ENCODE measurements at regions not wholly inside any gene's neighbourhood (a gene's known extent, or its start where the extent isn't known, plus 50 kb on each side); places are given as distances from the start of the nearest gene placed in this dataset.

DNA sequence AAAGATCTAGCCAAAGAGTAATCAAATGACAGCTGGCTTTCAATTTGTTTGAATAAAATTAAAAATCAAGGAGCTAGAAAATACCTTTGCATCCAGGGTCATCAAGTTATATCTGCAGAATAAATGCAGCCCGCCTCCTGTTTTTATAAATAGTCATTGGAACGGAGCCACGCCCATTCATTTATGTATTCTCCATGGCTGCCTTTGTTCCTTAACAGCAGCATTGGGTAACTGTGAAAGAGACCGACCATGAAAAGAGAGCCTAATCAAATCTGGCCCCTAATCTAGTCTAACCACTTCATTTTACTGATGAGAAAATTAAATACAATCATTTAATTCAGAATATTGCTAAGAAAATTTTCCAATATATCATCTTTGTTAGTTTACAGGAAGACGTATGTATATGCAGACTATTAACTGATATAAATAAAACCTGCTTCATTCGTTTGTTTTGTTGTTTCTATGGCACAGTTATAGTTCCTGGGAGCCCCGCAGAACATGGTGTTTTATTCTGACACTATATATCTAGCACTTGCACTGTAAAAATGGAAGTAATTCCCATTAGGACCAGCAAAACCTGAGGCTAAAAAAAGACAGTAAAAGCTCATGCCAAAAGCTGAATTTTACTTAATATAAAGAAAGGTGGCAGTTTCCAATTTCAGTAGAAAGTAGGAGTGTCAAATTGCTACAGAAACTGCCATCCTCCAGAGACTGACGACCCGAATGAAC lies 111.8 kb upstream of the PALMD start:
- no peak overlapping the region for H3K4me3 ChIP-seq
- intact Hi-C loops (cut with DNase I), result no loop called here
- H3K36me3 ChIP-seq, result no peaks in the 10 kb centered on the region
- no peak for DNase-seq (ENCODE audit: low spot score in 2 of 2)
- H3K9me3 ChIP-seq, result no peaks in the 10 kb centered on the region
- H3K27ac ChIP-seq, result no peak overlapping the region
- no peaks in the 10 kb centered on the region for H3K27me3 ChIP-seq
- H3K4me1 ChIP-seq, result no peaks in the 10 kb centered on the region
- TF ChIP-seq, protein P1, sequence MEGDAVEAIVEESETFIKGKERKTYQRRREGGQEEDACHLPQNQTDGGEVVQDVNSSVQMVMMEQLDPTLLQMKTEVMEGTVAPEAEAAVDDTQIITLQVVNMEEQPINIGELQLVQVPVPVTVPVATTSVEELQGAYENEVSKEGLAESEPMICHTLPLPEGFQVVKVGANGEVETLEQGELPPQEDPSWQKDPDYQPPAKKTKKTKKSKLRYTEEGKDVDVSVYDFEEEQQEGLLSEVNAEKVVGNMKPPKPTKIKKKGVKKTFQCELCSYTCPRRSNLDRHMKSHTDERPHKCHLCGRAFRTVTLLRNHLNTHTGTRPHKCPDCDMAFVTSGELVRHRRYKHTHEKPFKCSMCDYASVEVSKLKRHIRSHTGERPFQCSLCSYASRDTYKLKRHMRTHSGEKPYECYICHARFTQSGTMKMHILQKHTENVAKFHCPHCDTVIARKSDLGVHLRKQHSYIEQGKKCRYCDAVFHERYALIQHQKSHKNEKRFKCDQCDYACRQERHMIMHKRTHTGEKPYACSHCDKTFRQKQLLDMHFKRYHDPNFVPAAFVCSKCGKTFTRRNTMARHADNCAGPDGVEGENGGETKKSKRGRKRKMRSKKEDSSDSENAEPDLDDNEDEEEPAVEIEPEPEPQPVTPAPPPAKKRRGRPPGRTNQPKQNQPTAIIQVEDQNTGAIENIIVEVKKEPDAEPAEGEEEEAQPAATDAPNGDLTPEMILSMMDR (IDR thresholded peaks at IDR 0.05), result no peak

DNA sequence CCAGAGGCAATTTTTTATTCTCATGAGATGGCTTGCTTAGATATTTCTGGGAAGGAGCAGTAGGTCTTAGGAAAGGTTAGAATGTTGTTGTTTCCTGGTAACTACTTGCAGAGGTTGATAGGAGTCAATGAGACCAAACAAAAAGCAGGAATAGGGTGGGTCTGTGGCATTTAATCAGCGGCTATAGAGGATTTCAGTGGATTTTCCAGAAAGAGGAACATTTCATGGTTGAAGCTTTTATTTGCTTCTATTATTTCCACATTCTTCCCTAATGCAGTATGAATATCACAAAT lies 111.3 kb upstream of the PALMD start:
- no peak overlapping the region for H3K4me3 ChIP-seq

DNA sequence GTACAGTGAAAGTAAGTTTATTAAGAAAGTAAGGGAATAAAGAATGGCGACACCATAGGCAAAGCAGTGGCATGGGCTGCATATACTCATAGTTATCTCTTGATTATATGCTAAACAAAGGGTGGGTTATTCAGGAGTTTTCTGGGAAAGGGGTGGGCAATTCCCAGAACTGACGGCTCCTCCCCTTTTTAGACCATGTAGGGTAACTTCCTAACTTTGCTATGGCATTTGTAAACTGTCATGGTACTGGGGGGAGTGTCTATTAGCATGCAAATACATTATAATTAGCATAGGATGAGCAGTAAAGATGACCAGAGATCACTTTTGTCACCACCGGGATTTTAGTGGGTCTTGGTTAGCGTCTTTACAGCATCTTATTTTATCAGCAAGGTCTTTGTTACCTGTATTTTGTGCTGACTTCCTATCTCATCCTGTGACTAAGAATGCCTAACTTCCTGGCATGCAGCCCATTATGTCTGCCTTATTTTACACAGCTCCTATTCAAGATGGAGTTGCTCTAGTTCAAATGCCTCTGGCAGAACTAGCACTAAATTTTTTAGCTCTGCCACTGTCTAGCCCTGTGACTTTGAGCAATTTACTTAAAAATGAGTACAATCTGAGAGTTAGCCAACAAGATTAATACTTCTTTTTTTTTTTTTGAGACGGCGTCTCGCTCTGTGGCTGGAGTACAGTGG lies 110.3 kb upstream of the PALMD start:
- Histone ChIP-seq H3K4me3 (no peak overlapping the region), H3K36me3 (no peaks in the 10 kb centered on the region), H3K27me3 (no peaks in the 10 kb centered on the region), H3K27ac (no peak overlapping the region), H3K4me1 (no peaks in the 10 kb centered on the region), H3K9me3 (no peaks in the 10 kb centered on the region)
- TF ChIP-seq, protein P1 (IDR thresholded peaks at IDR 0.05), result no peak
- intact Hi-C loops (cut with DNase I), result no loop called here
- DNase-seq (ENCODE audit: low spot score in 2 of 2), result no peak

More for the DNA sequence above, 111.3 kb upstream of the PALMD start:
- Histone ChIP-seq H3K9me3 (no peaks in the 10 kb centered on the region), H3K27me3 (no peaks in the 10 kb centered on the region), H3K27ac (no peak overlapping the region), H3K4me1 (no peaks in the 10 kb centered on the region), H3K36me3 (no peaks in the 10 kb centered on the region)
- intact Hi-C loops (cut with DNase I), result no loop called here
- TF ChIP-seq, protein P1 (IDR thresholded peaks at IDR 0.05), result no peak
- no peak for DNase-seq (ENCODE audit: low spot score in 2 of 2)

DNA sequence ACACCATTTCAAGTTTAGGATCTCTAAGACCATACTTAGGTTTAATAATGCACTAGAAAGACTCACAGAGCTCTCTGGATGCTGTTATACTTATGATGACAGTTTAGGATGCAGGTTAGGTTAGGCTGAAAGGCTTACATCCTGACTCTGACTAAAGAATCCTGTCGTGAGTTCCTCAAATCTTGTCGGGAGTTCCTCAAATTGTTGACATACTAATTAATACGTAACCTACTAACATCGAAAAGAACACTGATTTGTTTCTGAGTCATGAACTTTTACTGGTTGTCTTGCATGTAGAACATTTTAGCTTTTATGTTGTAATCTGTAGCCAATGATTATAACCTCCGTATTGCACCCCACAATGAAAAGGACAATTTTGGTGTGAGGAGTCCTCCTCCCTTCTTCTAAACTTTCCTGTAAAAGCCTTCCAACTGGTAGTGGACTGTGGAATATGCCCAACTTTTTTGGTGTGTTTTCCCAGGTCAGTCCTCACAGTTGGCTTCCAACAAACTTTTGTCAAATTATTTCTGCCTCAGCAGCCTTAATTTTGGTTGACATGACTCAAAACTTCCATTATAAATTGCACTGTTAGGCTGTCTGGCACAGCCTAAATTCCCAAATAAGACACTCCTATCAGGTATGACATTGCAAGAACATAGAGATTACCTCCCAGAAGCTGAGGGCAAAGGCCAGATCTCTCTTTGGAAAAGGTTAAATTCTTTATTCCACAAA lies 107.9 kb upstream of the PALMD start:
- DNase-seq (ENCODE audit: low spot score in 2 of 2), result no peak
- no peaks in the 10 kb centered on the region for H3K4me1 ChIP-seq
- TF ChIP-seq, protein P1 (IDR thresholded peaks at IDR 0.05), result no peak
- H3K4me3 ChIP-seq, result no peak overlapping the region
- H3K9me3 ChIP-seq, result no peaks in the 10 kb centered on the region
- intact Hi-C loops (cut with DNase I), result no loop called here
- H3K27me3 ChIP-seq, result no peaks in the 10 kb centered on the region
- H3K27ac ChIP-seq, result no peak overlapping the region
- H3K36me3 ChIP-seq, result no peaks in the 10 kb centered on the region

DNA sequence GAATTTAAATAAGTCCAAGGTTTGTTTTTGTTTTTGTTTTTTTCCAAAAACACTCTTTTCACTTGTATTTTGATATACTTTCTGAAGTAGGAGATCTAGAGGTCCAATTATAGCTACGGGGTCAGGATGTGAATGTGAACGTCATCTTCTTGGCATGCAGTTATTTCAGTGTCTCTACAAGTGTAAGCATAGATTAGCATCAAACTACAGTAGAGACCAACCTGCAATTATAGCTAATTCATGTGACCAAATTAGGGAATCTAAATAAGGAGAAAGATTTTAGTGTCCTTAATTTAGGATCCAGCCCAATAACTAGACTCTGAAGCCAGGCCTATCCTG lies 107.3 kb upstream of the PALMD start:
- intact Hi-C loops (cut with DNase I), result no loop called here
- no peak for DNase-seq (ENCODE audit: low spot score in 2 of 2)
- Histone ChIP-seq H3K27me3 (no peaks in the 10 kb centered on the region), H3K4me3 (no peak overlapping the region), H3K9me3 (no peaks in the 10 kb centered on the region), H3K36me3 (no peaks in the 10 kb centered on the region), H3K27ac (no peak overlapping the region), H3K4me1 (no peaks in the 10 kb centered on the region)
- TF ChIP-seq, protein P1 (IDR thresholded peaks at IDR 0.05), result no peak

All from ascending aorta (tissue), 2 donors.